ENCODE measurements at regions not wholly inside any gene's neighbourhood (a gene's known extent, or its start where the extent isn't known, plus 50 kb on each side); places are given as distances from the start of the nearest gene placed in this dataset.
"Not testable (repeated sequence)": the region's sequence is repeated elsewhere in the genome, so short reads cannot be mapped to it uniquely, and the experiment has no call there.

- not testable (repeated sequence) for TF ChIP-seq POLR2A, CTCF (IDR thresholded peaks at IDR 0.05)
Measured at GRCh38 chr2:111492995-111493719, 372.4 kb downstream of the BCL2L11 start.

All from Peyer's patch (tissue), 4 donors.